ENCODE measurements at regions not wholly inside any gene's neighbourhood (a gene's known extent, or its start where the extent isn't known, plus 50 kb on each side); places are given as distances from the start of the nearest gene placed in this dataset.

DNA sequence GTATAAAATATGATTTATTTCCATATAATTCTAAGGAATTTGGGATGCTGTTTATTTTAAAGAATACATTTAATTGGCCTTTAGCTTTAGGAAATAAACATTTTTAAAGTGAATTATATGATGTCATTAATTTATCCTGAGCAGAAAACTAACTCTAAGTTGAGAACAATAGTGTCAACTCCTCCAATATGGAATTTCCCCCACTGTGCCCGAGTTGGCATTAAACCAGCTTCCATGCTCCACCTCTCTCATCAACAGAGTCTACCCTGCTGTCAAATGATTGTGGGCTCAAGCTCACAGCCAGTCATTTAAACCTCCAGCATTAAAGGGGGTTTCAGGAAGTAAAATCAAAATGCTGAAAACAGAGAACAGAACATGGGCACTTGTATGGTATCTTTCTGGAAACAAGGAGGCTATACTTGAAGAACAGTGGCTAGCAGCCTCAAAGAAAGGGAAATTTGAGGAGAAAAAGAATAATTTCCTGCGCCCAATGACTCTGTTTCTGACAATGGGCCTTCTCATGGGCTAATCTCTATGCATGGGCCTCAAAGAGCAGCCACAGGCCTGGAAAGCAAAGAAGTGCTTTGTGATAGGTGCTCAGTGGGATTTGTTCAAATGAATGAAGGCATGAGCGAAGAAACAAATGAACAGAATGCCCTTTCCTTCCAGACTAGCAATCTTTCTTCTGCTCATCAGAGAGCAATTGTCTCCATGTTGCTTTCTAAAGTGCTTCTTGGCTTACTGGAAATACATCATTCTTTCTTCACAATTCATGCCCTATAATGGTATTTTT lies 252.8 kb downstream of the MTX2 start:
- TF ChIP-seq CTCF (IDR thresholded peaks at IDR 0.05) (no peak), TCF7L2 (IDR thresholded peaks at IDR 0.05; ENCODE audit: low read depth, low read length) (no peak), REST (IDR thresholded peaks at IDR 0.05; ENCODE audit: insufficient read depth in 1 of 2, low read depth in 2 of 2, low read length in 1 of 2) (no peak), POLR2AphosphoS5 (IDR thresholded peaks at IDR 0.05; ENCODE audit: low read depth, low read length) (no peak), SIN3A (IDR thresholded peaks at IDR 0.05; ENCODE audit: borderline replicate concordance, insufficient read depth, low read depth, low read length) (no peak)
